HG02970 (cell line): ENCODE measurements at regions not wholly inside any gene's neighbourhood (a gene's known extent, or its start where the extent isn't known, plus 50 kb on each side); places are given as distances from the start of the nearest gene placed in this dataset.

ENCODE experiments used
- ATAC-seq: cut with Tn5 transposase; IDR thresholded peaks from one replicate; pipeline ENCODE4 v1.9.1; 2021; ENCODE audit warnings: mild to moderate bottlenecking, moderate library complexity, moderate number of reproducible peaks; ENCODE audit not compliant: unreplicated experiment, low FRiP score

DNA sequence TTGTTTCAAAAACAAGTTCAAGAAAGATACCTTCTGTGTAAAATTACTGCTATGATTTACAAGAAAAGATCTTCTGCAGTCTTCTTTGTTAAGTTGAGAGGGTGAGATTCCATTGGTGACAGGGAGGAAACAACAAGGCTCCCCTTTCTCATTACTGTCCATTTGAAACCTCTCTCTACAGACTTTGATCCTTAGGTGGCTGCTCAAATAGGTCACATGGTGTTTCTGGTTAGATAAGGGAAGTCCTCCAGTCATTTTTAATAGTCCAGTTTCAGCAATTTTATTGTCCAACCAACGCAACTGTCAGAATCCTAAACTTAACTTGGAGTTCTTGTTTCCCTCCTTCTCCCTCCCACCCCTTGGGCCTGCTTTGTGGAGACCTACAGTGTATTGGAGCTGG, 390.4 kb downstream of the EFNB2 start:
- no peak for ATAC-seq

DNA sequence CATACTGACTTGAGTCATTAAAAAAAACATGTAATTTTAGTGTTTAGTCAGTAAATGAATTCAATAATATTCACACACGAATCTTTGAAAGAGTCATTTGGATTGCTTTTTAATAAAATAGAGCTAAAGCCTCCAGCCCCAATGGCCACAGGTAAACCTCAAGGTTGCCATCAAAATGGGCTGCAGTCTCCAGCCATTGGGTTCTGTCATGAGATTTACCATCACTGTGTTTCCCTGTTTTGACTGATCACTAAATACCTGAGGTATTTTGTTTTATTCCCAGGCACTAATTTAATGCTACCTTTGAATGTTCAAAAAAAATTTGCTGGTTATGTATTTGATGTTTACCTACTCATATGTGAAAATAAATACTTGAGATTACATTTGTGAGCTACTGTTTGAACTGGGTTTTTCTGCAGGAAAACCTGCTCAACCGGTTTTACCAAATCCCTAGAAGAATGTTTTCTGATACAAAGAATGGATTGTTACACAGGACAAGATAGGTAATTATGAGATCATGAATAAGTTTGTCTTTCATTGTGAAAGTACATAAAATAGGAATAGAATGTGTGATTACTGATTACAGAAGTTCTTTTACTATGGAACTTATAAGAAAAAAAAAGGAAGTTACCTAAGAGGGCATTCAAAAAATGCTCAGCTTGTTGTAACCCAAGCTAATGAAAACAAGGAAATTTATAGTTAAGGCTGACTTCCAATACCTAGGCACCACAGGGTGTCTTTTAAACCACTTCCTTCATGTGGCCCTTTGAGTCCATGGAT, 391.3 kb downstream of the EFNB2 start:
- no peak for ATAC-seq

DNA sequence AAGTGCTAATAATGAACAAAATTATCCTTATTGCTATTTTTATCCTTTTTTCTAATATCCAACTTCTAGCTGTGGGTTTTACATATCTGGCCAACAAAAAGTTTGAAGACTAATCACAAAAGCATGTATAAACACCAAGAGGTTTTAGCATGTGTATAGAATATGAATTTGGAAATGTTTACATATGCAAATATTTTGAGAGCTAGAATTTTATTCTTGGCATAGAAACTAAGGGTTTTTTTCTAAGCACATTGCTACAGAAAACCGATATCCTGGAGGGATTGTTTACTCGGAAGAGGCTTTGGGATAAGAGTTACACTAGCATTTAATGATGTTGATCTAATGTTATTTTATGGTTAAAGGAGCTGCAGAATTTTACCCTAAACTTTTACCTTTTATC, 392.1 kb downstream of the EFNB2 start:
- ATAC-seq = no peak

DNA sequence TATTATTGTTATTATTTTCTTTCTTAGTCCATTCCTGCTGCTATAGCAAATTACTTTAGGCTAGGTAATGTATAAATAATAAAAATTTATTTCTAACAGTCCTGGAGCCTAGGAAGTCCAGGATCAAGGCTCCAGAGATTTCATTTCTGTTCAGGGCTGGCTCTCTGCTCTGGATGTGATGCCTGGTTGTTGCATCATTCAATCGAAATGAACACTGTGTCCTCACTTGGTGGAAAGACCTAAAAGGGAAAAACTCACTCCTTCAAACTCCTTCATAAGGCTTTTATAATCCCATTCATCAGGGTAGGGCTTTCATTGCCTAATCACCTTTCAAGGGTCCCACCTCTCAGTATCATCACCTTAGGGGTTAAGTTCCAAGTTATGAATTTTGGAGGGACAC, 395.0 kb downstream of the EFNB2 start:
- ATAC-seq = no peak

DNA sequence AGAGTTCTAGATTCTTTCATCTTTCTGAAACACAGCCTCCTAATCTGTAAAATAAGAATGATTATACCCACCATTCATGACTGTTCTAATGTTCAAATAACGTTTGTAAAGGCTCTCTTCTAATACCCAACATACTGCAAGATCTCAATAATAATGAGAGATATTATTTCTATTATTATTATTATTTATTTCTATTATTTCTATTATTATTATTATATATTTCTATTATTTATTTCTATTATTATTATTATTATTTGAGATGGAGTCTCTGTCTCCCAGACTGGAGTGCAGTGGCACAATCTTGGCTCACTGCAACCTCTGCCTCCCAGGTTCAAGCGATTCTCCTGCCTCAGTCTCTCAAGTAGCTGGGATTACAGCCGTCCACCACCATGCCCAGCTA, 395.5 kb downstream of the EFNB2 start:
- no peak for ATAC-seq

DNA sequence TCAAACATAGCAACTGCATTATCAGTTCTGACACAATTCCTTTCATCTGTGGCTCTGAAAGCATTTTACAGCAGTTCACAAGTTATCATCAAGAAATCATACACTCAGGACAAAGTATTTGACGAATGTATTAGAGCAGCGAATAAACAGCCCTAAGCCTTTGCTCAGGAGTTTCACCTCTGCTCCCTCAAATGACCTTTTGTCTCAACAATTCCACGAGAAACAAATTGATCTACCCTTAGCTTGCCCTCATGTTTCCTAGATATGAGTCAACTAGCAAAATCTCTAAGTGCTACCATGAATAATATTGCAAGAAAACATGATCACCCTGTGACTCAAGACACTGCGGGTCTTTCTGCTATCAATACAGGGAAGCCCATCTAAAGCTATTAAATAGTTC, 396.1 kb downstream of the EFNB2 start:
- ATAC-seq = no peak

DNA sequence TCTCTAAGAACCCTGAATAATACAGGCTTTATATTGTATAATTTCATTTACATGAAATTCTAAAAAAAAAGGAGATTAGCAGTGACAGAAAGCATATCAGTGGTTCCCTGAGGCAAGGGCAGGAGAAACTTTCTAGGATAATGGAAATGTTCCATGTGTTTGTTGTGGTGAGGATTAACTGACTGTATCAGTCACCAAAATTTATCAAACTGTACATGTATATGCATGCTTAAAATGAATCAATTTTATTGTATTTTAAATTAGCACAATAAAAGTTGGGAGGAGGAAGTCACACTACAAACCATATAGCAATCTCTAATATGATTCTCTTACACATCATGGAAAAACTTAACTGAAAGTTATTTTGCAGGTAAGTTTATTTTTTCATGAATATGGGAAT, 396.8 kb downstream of the EFNB2 start:
- ATAC-seq = no peak

DNA sequence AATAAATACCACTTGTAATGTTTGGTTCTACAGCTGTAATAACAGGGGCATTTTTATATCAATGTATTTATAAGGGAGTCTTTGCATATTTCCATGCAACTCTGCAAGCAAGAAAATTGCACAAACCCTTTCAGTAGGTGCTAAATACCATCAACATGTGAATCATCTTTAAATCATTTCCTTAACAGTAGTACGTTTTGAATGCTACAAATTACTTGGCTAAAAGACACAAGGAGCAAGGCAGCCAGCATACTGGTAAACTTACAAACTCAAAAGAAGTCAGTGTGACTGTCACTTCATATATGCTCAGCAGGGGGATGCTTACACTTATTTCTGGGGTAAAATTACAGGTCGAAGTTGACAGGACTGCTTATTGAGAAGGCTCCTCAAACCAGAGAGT, 402.4 kb downstream of the EFNB2 start:
- no peak for ATAC-seq

DNA sequence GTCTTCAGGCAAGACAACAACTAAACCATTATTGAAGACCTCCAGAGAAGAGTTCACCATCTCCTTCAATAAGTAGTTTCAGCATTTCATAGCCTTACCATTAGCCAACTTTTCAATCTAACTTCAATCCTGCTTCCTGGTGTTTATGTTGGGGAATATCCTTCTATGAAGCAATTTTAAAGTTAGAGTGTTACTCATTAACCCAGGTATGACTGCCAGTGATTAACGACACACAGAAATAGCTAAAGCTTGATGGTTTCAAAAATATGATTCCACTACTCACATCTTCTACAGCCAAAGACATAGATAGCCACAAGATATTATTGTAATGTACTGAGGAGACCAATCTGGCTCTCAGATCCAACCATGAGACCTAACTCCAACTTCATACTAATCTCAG, 403.2 kb downstream of the EFNB2 start:
- ATAC-seq = no peak

DNA sequence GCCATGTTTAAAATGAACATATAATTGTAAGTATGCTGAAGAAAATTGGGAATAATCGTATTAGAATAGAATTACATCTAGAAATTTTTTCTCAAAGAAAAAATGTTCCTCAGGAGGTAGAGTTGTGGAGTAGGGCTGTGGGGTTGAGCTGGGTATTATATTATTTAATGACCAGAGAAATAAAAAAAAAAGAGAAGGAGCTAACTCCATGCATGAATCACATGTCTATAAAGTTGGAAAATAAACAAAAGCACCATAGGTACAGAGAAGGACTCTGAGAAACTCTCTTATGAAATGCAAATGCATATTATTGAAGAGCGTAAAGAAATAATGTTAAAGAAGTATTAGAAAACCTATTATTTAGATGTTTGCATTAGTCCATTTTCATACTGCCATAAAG, 405.5 kb downstream of the EFNB2 start:
- no peak for ATAC-seq

DNA sequence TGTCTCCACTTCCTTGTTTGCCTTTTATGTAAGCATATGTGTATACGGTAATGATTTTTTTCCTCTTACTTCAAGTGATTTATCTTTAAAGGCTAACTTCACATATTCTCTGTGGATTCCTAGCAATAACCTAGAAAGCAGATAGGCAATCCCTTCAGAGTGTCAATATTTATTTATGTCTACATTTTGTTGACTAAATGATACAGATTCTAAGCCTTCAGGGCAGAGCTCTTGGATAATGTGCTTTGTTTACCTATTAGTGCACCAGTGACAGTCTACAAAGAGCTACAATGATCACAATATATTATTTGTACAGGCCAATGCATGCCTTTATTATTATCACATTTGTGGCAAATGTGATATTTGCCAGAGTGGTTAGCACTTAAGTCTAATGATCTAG, 406.2 kb downstream of the EFNB2 start:
- no peak for ATAC-seq

DNA sequence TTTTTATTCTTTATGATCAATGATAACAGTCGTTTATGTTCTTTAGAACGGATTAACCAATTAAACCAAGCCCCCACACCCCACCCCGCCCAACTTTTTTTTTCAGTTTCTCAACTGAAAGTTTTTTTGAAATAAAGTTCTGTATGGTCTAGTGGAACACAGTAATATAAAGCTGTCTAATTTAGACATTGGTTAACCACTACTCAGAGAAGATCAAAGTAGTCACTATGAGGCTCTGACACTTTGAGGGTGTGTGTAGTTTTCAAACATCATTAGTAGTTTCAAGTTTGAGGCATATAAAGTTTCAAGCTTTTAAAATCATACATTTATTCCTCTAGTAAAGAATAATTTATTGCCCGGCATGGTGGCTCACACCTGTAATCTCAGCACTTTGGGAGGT, 413.2 kb downstream of the EFNB2 start:
- ATAC-seq = no peak

DNA sequence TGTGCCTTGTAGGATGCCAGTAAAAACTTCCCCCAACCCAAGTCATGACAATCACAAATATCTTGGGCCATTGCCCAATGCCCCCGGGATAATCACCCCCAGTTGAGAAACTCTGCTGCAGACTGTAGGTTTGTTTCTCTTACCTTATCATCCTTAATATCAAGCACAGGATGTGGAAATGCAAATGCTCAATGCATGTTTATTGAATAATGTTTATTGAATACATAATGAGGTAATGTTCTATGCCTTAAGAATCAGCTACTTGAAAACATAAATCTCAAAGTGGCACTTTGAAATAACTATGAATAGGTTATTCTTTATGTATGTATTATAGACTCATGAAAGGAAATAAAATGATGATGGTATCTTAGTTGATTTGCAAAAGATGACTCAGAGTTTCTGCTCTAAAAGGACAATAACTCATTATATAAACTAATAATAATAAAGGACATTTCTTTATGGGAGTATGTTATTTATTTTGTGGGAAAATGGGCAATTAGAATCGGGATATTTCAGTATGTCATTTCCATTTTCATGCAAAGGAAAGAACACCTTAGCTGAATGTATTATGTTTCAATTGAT, 414.2 kb downstream of the EFNB2 start:
- no peak for ATAC-seq

DNA sequence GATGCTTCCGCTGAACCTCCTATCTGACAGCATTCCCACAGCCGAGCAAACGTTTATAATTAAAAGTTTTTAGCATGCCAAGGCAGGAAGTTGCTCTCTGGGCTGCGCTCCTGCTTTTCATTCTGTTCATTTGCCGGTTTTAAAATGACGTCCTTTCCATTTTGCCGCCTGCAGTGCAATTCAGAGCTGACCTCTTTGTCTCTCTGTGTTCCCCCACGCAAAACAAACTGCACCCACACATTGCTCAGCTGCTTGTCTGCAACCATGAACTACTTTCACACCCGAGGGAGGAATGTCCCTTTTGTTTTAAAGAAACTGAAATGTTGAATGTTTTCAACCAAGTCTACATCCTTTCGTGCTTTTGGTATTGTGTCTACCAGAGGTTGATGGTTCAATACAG, 416.5 kb downstream of the EFNB2 start:
- ATAC-seq = no peak

DNA sequence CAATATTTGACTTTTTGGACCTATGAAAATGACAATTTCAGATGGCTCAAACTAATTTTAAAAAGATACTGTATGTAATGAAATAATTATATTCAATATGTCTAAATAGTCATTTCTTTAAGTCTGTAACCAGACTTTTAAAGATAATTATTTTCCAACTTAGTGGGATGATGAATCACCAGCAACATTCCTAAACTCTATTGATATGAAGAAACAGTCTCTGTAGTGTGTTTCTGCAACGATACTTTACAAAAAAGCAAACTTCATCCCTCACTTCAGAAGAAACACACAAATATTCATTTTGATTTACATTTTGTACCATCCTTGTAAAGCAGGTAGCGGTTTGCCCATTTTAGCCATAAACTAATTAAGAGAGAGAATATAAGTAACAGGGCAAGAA, 417.4 kb downstream of the EFNB2 start:
- no peak for ATAC-seq

DNA sequence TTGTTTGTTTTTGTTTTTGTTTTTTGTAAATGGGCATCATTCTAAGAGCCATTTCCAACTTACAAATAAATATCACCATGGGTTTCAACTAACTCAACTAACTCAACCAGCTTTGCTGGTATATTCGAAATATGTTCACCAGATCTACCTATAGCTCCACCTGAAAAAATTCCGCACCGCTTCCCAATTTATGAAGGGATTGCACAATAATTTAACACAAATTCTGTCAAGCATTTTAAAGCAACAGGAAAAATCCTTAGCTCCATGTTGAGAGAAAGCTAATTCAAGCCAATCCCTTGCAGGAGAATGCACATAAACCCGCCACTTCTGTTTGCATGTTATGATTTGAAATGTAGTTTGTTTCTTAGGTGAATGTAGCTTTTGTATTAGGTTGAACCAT, 417.8 kb downstream of the EFNB2 start:
- ATAC-seq = no peak

DNA sequence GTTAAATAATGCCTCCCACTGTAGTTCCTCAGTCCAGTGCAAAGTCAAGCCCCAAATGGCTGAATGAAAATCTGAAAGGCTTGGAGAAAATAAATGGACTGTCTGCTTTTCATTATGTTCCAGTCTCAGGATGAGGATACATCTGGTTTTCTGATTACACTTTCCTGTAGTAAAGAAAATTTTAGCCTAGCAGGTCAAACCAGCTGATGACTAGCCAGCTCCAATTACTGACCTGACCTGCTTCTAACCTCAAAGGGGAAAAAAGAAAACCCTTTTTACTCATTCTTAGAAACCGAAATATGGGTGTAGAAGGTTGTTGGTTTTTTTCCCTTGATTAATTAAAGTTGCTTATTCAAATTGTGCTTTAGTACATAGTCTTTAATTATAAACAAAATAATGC, 418.4 kb downstream of the EFNB2 start:
- ATAC-seq = no peak

DNA sequence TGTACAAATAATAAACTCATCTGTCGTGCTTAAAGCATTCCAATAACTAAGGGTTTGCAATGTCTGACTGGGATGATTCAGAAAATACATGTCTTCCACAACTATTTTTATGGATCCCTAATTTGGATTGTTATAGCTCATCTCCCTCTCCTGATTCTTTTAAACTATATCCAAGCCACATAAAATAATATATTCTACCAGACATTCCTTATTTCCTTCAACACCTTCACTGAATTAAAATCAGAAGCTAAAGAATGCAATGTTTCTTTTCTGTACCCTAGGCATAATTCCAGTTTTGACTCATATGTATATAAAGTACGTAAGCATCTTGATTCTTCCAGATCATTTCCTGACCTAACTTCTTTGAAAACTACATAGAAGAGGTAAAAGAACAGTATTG, 420.4 kb downstream of the EFNB2 start:
- ATAC-seq = no peak

DNA sequence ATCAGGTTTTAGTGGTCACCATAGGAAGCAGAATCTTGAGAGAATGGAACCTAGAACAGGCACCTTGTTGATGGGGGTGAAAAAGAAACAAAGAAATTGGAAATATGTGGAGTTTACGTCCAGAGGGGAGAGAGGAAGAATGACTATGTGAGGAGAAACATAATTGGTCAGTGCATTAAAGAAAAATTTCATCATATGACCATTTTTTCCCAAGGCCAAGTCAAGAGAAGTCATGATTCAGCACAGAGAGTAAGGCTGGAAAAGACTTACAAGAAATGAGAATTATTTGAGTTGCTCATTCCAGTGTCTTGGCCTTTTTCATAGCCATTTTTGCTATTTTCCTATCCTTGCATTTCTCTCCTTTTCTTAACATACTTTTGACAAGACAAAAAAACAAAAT, 421.7 kb downstream of the EFNB2 start:
- no peak for ATAC-seq

DNA sequence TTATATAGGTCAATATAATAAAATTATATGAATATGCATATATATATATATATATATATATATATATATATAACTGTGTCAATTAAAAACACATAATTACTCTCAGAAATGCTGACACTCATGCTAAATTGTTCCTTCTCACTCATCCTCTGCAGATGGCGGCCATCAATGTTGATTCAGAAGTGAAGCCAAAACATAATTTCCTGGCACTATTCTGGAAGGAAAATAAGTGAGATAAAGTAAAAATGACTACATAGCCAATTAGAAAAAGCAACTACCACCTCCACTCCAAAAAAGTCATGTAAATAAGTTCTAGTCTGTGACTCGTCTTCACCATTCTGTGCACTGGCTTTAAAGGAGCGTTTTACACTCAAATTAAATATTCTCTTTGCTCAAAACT, 423.3 kb downstream of the EFNB2 start:
- no peak for ATAC-seq

DNA sequence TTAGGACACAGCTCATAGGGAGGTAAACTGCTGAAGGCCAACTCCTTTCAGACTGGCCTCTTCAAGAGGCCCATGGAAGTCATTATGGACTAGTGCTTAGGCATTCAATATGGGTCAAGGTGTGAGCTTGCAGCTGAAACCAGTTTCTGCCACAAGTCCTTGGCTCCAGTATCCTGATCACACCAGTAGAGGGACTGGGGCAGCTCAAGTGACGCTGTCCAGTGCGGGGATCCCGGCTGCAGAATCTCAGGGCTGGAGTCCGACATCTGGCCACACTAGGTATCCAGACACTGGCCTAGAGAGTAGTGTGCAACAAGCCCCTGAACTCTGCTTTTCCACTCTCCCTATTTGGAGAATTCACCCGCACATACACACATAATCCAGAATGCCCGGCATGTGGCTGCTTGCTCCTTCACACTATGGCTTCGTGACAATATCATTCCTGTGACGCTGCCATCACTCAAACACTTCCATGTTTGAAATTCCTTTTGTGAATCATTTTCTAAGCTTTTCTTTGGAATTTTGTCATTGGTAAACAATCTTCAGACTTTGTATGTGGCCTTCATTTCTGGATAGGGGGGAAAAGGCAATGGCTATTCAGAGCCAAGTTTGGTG, 425.1 kb downstream of the EFNB2 start:
- ATAC-seq = no peak

DNA sequence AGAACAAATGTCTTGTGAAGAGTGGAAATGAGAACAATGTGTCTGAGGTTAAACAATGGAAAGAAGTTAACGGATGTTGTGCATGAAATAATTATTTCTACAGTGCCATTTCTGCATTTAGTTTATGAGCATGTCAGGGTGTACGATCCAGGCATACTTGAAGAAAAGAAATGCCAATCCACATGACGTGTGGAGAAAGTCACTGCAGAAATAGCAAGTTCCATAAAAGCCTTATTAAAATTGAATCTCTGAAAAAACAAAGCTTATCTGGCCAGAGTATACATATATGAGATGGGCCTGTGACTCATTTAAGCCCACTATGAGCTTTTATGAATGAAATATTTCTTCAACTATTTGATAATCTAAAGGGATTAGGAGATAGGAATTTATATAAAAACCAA, 426.1 kb downstream of the EFNB2 start:
- ATAC-seq = no peak
